GM21447 (cell line): ENCODE measurements at regions not wholly inside any gene's neighbourhood (a gene's known extent, or its start where the extent isn't known, plus 50 kb on each side); places are given as distances from the start of the nearest gene placed in this dataset.
"Not testable (repeated sequence)": the region's sequence is repeated elsewhere in the genome, so short reads cannot be mapped to it uniquely, and the experiment has no call there.

ENCODE experiments used
- ATAC-seq: cut with Tn5 transposase; IDR thresholded peaks from one replicate; pipeline ENCODE4 v1.9.1; 2021; ENCODE audit not compliant: unreplicated experiment

DNA sequence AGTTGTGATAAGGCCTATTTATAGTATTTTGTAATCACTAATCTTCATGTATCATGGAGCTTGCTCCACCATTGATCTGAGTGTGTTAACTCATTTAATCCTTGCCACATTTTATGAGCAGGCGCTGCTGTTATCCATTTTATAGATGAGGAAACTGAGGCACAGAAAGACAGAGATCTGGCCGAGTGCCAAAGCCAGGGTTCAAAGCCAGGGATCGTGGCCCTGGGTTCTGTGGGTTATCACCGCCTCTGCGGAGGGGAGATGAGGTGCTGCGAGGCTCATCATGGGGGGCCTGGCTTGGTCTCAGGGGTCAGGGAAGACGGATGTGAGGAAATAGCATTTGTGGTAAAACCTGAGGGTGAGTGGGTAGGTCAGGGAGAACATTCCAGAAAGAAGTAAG is 193.9 kb downstream of the KLRB1 start:
- ATAC-seq = not testable (repeated sequence)

DNA sequence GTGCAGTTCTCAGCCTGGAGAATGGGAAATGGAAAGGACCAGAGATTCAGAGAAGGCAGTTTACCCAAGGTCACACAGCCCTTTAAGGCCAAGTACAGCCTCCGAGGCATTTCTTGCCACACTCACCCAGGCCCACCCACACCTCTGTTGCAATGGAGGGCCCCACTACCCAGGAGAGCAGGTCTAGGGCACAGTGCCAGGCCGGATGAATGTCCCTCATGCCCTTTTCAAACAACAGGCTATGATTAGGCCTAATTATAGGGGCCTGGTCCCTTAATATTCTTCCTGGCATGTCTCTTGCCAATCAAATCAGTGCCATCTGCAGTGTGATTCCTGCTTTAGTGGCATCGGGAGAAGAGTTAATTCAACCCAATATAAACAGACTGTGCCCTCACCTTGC is 195.3 kb downstream of the KLRB1 start:
- ATAC-seq = not testable (repeated sequence)

DNA sequence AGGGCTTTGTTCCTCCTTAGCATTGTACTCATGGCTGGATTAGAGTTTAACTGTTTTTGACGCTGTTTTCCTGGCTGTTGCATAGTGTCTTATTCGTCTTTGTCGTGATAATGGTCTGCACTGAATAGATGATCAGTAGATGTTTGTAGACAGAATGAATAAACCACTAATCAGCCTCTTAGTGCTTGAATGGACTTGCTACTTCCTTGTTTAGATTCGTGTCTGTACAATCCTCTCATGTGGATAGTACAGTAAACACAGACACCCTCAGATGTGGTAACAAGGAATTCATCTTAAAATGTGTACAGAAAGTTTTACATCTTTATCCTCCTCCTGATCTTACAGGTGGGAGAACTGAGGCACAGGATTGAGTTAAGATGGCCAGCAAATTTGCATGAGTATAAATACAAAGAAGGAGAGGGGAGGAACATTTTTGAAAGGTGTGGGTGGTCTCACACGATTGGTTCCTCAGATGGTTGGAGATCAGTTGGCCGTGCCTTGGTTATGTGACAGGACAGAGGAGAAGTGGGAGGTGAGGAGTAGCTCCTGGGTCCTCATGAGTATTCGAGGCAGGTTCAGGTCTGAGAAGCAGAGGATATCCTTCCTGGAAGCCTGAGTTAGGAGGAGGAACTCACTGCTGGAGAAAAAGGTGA is 196.0 kb downstream of the KLRB1 start:
- ATAC-seq = not testable (repeated sequence)

DNA sequence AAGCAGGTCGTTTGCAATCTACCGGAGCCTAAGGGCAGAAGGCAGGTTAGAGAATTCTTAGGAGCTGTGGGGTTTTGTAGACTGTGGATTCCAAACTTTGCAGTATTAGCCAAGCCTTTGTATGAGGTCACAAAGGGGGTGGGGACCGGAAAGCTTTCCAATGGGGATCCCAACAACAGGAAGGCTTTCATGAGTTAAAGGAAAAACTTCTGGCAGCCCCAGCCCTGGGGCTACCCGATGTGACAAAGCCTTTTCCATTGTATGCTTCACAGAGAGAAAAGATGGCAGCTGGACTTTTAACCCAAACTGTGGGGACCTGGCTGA is 199.2 kb upstream of the PZP start:
- not testable (repeated sequence) for ATAC-seq

DNA sequence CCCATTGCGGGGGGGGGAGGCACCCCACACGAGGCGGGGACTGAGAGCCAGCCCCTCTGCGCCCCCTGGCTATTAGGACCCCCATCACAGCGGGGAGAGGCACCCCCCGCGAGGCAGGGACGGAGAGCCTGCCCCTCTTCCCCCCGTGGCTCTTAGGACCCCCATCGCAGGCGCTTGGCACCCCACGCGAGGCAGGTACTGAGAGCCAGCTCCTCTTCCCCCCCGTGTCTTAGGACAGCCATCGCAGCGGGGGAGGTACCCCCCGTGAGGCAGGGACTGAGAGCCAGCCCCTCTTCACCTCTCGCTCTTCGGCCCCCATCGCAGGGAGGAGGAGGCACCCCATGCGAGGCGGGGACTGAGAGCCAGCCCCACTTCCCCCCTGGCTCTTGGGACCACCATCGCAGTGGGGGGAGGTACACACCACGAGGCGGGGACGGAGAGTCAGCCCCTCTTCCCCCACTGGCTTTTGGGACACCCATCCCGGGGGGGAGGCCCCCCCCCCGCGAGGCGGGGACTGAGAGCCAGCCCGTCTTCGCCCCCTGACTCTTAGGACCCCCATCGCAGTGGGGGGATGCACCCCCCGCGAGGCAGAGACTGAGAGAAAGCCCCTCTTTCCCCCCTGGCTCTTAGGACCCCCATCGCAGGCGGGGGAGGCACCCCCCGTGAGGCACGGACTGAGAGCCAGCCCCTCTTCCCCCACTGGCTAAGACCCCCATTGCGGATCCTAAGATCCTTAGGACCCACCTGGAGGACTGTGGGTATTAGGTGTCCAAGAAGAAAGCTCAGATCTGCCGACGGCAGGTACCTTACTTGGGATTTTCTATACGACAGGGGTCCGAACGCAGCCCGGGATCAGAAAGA is 198.6 kb upstream of the PZP start:
- ATAC-seq = no peak

DNA sequence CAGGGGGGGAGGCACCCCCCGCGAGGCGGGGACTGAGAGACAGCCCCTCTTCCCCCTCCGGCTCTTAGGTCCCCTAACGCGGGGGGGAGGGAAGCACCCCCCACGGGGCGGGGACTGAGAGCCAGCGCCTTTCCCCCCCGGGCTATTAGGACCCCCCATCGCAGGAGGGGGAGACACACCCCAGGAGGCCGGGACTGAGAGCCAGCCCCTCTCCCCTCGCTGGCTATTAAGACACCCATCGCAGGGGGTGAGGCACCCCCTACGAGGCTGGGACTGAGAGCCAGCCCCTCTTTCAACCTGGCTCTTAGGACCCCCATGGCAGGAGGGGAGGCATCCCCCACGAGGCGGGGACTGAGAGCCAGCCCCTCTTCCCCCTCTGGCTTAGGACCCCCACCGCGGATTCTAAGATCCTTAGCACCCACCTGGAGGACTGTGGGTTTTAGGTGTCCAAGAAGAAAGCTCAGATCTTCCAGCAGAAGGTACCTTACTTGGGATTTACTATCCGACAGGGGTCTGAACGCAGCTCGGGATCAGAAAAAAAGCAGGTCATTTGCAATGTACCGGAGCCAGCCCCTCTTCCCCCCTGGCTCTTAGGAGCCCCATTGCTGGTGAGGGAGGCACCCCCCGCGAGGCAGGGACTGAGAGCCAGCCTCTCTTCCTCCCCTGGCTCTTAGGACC is 197.8 kb upstream of the PZP start:
- no peak for ATAC-seq

DNA sequence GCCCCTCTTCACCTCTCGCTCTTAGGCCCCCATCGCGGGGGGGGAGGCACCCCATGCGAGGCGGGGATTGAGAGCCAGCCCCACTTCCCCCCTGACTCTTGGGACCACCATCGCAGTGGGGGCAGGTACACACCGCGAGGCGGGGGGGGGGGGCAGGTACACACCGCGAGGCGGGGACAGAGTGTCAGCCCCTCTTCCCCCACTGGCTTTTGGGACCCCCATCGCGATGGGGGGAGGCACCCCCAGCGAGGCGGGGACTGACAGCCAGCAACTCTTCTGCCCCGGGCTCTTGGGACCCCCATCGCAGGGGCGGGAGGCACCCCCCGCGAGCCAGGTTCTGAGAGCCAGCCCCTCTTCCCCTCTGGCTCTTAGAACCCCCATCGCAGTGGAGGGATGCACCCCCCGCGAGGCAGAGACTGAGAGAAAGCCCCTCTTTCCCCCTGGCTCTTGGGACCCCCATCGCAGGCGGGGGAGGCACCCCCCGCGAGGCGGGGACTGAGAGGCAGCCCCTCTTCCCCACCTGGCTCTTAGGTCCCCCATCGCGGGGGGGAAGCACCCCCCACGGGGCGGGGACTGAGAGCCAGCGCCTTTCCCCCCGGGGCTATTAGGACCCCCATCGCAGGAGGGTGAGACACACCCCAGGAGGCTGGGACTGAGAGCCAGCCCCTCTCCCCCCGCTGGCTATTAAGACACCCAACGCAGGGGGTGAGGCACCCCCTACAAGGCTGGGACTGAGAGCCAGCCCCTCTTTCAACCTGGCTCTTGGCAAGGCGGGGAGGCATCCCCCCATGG is 196.5 kb upstream of the PZP start:
- ATAC-seq = no peak

DNA sequence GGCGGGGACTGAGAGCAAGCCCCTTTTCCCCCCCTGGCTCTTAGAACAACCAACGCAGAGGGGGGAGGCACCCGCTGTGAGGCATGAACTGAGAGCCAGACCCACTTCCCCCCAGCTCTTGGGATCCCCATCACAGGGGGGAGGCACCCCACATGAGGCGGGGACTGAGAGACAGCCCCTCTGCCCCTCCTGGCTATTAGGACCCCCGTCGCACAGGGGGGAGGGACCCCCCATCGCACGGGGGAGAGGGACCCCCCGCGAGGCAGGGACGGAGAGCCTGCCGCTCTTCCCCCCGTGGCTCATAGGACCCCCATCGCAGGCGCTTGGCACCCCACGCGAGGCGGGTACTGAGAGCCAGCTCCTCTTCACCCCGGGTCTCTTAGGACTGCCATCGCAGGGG is 195.8 kb upstream of the PZP start:
- ATAC-seq = no peak

DNA sequence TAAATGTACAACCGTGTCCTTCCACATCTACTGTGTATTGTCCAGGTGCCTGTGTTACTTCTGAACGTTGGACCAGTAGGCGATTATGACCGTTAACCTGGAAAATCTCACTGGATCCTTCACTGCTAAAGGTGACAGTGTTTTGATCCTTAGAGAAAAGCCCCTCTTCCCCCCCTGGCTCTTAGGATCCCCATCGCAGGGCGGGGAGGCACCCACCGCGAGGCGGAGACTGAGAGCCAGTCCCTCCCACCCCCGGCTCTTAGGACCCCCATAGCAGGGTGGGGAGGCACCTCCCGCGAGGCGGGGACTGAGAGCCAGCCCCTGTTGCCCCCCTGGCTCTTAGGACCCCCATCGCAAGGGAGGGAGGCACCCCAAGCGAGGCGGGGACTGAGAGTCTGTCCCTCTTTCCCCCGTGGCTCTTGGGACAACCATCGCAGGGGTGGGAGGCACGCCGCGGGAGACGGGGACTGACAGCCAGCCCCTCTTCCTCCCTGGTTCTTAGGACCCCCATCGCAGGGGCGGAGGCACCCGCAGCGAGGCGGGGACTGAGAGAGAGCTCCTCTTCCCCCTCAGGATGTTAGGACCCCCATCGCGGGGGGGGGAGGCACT is 194.3 kb upstream of the PZP start:
- not testable (repeated sequence) for ATAC-seq

DNA sequence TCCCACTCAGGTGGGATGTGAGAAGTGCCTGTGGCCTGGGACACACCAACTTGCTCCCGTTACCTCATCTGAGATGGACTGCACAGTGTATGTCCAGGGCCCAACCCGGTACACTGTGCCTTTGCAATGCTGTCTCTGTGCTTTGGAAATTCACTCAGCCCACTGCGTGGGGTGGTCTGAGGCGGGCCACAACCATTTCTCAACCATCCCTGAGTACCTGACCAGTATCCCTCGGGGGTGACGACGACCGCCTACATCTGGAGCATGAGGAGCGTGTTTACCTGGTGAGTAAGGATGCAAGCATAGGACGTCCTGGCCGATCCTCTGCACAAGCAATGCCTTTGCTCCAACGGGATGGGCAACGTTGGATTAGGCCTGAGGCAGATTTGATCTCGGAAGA is 188.2 kb upstream of the PZP start:
- not testable (repeated sequence) for ATAC-seq

DNA sequence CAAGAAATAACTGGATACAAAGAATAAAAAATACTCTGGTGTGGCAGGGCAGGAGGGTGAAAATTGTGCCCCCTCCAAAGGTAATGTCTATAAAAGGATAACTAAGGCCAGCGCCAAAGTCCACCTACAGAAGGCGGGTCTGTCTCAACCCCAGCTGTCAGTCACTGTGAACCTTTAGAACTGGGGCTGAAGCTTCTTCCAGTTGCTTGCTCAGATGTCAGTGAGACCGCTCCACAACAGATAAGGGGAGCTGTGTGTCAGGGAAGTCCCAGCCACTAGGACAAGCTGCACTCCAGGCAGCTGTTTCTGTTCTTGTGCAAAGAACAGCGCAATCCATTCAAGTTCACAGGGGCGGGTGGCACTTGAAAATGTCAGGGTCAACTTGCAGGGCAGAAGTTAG is 187.0 kb upstream of the PZP start:
- ATAC-seq = not testable (repeated sequence)

DNA sequence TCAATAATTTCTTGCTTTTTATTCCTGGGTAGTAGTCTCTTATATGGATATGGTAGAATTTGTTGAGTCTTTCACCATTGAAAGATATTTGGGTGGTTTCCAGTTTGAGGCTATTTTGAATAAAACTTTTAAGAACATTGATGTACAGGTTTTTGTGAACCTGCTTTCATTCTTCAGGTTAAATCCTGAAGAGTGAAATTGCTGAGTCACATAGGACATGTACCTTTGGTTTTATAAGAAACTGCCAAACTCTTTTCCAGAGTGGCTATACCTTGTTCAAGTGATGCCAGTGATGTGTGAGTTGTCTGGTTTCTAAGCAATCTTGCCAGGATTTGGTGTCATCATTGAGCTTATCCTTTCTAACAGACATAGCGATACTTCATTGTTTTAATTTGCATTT is 184.6 kb upstream of the PZP start:
- no peak for ATAC-seq

DNA sequence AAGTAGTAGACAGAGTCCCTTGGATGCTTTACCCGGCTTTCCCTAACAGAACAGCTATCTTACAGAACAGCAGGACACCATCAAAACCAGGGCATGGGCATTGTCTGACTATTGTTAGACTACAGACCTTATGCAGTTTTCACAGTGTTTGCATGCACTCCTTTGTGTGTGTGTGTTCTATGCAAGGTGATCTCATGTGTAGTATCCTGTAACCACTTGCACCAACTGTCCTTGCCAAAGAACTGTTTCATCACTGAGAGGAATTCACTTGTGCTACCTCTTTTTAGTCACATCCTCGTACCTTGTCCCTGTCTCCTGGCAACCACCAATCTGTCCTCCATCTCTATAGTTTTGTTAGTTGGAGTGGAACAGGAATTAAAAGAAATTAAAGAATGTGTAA is 183.6 kb upstream of the PZP start:
- no peak for ATAC-seq

DNA sequence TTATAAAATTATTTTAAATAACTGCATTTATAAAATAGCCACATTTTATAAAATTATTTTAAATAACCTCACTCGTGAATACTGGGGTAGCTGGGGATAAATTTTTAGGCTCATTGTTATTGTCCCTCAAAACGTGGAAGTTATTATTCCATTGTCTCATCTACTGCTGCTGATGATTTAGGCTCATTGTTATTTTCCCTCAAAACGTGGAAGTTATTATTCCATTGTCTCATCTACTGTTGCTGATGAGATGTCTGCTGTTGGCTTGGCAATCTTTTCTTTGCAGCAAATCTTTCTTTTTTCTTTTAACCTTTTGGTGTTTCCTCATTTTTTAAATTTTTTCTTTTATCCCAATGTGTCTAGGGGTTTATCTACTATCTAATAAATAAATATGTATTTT is 182.6 kb upstream of the PZP start:
- ATAC-seq = no peak

DNA sequence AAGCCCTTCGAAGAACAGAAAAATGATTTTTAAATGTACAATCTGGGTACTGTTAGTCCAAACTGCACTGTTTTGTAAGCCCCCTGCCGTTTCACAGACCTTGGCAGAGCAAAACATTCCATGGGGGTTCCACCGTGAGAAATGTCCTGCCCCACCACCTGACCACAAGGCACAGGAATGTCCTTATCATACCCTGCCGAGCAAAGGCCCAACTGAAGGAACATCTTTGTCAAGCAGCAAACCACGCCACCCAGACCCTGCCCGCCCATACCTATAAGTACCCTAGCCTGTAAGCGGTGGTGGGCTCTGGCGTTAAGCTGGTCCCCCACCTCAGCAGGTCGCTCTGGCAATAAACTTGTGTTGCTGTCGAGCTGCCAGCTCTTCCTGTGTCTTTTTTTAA is 181.6 kb upstream of the PZP start:
- ATAC-seq = no peak

DNA sequence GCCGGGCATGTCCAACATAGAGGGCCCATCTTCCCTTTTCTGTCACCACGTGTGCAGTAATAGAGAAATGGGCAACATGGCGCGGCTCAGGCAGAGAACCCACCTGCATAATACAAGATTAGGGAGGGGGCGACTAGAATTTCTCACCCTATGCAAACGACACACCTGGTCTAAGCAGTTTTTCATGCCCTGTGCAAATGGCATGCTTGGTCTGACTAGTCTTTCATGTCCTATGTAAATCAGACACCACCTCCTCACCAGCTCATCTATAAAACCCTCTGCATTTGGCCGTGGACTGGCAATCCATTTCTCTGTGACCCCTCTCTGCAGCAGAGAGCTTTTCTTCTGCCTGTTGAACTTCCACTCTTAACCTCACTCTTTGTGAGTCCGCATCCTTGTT is 180.2 kb upstream of the PZP start:
- no peak for ATAC-seq

DNA sequence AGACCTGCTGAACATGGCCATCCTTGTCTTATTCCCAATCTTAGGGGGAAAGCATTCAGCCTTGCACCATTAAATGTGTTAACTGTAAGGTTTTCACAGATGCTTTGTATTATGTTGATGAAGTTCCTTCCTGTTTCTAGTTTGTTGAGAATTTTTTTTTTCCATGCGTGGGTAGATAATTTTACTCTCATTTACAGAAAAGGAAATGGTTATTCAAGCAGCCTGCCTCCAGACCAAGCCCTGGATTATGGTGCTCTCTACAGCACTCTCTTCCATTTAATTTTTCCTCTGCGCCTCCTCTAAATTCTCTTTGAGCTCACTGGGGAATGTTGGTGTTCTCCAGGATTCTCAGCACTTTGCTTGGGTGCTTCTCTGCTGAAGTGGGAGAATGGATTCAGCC is 179.3 kb upstream of the PZP start:
- ATAC-seq = no peak

DNA sequence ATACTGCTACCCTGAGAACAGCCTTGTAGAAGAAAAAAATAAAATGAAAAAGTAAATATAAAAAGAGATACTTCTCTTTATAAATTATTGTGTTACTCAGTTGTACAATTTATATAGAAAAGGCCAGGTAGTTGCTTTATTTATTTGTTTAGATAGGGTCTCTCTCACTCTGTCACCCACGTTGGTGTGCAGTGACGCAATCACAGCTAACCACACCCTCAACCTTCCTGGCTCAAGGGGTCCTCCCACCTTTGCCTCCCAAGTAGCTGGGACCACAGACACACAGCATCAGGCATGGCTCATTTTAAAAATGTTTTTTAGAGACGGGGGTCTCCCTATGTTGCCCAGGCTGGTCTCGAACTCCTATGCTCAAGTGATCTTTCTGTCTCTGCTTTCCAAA is 175.4 kb upstream of the PZP start:
- no peak for ATAC-seq

DNA sequence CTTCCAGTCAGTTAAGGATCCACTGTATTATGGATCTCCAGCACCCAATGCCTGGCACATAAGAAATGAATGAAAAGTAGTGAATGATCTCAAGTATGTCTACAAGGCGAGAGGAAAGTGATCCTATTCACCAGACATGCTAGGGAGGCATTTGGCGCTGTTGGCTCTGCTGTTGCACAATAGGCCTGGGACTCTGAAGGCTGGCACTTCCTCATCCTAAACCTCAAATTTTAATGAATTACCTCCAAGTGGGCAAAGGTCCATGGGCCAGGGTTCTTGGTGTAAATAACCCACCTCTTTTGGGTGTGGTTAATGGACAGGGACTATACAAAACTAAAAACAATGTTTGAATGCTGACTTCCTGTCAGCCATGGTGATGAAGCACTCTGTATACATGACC is 173.4 kb upstream of the PZP start:
- no peak for ATAC-seq

DNA sequence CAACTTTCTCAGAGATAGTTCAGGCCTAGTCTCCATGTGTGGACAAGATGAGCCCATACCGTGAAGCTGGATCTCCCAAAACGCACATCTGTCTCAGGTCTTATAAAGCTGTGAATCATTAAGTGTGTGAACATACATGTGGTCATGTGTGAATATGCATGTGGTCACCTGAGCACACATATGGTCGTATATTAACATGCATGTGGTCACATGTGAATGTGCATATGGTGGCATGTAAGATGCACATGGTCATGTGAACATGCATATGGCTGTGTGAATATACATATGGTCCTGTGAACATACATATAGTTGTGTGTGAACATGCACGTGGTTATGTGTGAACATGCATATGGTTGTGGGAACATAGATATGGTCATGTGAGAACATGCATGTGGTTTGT is 172.5 kb upstream of the PZP start:
- no peak for ATAC-seq
